Iris pigment epithelial cell (primary cell): ENCODE measurements at regions not wholly inside any gene's neighbourhood (a gene's known extent, or its start where the extent isn't known, plus 50 kb on each side); places are given as distances from the start of the nearest gene placed in this dataset.

Experiments
- DNase-seq: peaks from one replicate; pipeline ENCODE4 v3.0.0-alpha.2; 2011; ENCODE audit warnings: low read depth

DNA sequence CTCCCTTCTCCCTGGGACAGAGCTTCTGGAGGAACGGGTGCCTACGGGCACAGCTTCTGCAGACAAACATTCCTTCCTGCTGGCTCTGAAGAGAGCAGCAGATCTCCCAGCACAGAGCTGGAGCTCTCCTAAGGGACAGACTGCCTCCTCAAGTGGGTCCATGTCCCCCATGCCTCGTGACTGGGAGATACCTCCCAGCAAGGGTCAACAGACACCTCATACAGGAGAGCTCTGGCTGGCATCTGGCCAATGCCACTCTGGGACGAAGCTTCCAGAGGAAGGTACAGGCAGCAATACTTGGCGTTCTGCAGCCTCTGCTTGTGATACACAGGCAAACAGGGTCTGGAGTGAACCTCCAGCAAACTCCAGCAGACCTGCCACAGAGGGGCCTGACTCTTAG is 227.9 kb downstream of the SPATA31D1 start:
- no peak for DNase-seq

DNA sequence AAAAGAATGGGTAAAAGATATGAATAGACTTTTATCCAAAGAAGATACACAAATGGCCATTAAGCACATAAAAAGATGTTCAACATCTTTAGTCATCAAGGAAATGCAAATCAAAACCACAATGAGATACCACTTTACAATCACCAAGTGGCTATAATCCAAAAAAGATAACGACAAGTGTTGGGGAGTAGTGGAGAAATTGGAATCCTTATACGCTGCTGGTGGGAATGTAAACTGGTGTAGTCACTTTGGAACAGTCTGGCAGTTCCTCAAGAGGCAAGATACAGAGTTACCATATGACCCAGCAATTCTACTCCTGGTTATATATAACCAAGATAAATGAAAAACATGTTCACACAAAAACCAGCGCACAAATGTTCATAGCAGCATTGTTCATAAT is 234.9 kb downstream of the SPATA31D1 start:
- DNase-seq: peak; percentile 60

DNA sequence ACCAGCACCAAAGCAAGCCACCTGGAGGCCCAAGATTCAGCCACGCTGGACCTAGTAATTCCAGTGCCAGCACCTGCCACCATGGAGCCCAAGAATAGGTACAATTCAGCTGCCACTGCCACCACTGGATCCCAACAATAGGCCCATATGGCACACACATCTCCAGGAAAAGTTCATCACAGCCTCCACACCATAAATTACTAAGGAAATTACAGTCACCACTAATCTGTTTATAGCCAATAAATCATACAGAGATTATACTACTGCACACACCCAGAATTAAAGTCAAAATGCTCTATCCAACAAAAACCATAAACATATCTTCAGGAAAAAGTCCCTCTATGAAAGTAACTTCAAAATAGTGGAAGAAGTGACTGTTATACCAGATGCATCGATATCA is 242.8 kb downstream of the SPATA31D1 start:
- no peak for DNase-seq

GRCh38 chr9:82234160-82234943 is 245.8 kb downstream of the SPATA31D1 start:
- no peak for DNase-seq

DNA sequence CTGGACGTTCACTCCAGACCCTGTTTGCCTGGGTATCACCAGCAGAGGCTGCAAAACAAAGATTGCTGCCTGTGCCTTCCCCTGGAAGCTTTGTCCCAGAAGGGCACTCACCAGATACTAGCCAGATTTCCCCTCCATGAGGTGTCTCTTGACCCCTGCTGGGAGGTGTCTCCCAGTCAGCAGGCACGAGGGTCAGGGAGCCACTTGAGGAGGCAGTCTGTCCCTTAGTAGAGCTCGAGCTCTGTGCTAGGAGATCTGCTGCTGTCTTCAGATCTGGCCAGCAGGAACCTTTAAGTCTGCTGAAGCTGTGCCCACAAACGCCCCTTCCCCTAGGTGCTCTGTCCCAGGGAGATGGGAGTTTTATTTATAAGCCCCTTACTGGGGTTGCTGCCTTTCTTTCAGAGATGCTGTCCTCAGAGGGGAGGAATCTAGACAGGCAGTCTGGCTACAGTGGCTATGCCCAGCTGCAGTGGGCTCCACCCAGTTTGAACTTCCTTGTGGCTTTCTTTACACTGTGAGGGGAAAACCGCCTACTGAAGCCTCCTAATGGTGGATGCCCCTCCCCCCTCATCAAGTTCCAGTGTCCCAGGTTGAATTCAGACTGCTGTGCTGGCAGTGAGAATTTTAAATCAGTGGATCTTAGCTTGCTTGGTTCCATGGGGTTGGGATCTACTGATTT is 253.9 kb downstream of the SPATA31D1 start:
- DNase-seq: no peak

- DNase-seq: no peak
Measured at GRCh38 chr9:82247318-82247717, 258.7 kb downstream of the SPATA31D1 start.

GRCh38 chr9:82252116-82252515 is 263.5 kb downstream of the SPATA31D1 start:
- DNase-seq: no peak

GRCh38 chr9:82254646-82255367 is 266.2 kb downstream of the SPATA31D1 start:
- peak; percentile 16 for DNase-seq

DNA sequence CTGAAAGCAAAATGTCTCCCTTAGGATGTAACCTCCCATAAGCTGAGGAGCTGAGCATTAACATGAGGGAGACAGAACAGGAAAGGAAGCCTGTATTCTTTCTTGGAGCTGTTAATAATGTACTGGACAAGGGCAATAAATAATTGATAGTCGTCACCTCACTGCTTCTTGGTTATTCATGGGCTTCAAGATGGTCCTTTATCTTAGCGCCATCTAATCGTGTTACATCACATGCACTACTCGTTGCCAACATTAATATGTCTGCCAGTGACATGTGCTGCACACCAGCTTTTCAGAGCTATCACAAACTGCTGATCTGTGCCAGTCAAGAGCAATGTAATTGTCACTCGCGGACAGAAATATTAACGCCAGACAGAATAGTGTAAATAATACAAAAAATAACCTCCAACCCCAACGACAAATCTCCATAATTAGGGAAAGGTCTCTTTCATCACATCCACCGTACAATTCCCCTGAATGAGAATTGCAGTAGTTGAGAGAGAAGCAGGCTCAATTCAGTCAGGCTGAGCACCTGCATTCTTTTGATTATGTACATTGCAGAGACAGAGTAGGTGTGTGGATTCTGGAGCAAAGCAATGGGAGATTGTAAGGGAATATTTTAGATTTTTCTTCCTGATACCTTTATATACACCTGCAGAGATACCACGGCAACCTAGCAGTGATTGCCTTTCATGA is 267.1 kb downstream of the SPATA31D1 start:
- DNase-seq: no peak

- DNase-seq: no peak
Measured at GRCh38 chr9:82260691-82261090, 272.1 kb downstream of the SPATA31D1 start.

GRCh38 chr9:82263619-82264018 is 275.0 kb downstream of the SPATA31D1 start:
- DNase-seq: no peak

DNA sequence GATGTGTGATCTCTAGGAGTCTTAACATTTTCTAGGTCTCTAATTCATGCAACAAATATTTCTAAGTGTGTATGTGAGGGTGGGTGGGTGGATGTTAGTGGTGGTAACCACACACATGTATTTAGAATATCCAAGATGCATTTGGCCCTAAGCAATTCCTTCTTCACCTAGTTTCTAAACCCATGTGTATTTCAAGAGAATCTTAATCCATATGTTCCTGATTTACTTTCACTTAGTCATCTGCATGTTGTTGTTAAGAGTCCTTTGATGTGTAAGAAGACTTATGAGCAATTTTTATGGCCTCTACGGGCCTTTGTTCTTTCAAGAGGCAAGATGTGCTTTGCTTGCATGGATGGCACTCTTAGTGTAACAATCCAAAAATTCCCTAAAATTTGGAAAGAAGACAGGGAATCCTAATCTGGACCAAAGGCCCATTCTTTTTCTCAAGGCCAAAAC is 282.6 kb downstream of the SPATA31D1 start:
- DNase-seq: peak; percentile 78

GRCh38 chr9:82273121-82273520 is 284.5 kb downstream of the SPATA31D1 start:
- peak; percentile 59 for DNase-seq

DNA sequence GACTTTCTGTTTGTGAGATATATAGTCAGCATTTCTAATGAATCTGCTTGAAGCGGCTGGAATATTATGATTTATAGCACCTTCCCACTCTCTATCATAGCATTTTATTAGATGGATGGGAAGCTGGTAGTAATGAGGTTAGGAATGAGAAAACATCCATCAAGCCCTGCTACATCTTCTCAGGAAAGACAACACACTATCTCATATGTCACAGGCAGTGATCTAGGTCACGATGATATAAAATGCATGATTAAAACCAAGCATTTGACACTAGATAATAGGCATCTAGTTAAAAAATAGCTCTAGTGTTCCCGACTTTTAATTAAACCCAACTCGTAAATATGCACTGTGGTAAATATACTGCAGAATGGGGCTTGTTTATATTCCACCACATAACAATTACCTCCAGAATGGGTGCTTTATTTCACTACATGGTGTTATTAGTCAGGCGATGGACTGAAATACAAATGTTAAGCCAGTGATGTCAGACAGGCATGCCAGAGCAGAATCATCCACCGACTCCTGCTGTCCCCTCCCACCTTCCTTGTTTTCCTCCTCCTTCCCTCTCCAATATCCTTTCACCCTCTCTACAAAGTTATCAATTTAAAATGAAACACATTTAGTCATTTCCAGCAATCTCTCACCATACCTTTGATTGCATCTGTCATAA is 286.8 kb downstream of the SPATA31D1 start:
- DNase-seq: no peak

DNA sequence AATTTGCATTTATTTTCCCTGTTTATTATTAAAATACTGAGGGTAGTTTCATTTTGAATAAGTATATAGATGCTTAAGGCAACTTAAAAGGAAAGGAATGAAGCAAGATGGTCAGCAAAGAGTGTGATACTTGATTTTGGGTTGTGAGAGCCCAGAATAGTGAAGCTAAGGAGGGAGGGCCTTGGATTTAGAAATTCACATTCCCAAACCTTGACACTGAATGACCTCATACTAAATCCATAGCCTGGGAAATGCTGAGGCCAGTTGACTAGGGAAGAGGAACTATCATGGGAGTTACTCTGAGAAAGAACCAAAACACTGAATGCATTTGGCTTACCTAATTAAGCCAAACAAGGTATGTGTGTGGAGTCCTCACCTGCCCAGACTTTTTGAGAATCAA is 292.5 kb downstream of the SPATA31D1 start:
- DNase-seq: no peak

DNA sequence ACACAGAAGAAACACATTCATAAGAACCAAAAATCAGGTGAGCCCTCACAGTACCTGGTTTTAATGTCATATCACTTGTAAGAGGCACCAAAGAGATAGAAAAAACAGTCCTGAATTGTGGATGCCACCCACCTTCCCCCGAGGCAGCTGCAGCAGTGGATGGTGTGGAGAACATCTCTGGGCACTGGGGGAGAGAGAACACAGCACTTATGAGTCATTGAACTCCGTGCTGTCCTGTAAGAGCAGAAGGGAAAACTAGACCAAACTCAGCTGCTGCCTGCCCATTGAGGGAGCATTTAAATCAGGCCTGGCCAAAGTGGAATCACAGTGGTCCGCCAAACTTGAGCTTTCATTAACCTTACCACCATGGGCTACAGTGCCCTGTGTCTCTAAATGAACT is 296.2 kb downstream of the SPATA31D1 start:
- DNase-seq: peak; percentile 10

GRCh38 chr9:82295181-82295580 is 306.6 kb downstream of the SPATA31D1 start:
- DNase-seq: no peak

- DNase-seq: no peak
Measured at GRCh38 chr9:82299870-82300269, 311.3 kb downstream of the SPATA31D1 start.

DNA sequence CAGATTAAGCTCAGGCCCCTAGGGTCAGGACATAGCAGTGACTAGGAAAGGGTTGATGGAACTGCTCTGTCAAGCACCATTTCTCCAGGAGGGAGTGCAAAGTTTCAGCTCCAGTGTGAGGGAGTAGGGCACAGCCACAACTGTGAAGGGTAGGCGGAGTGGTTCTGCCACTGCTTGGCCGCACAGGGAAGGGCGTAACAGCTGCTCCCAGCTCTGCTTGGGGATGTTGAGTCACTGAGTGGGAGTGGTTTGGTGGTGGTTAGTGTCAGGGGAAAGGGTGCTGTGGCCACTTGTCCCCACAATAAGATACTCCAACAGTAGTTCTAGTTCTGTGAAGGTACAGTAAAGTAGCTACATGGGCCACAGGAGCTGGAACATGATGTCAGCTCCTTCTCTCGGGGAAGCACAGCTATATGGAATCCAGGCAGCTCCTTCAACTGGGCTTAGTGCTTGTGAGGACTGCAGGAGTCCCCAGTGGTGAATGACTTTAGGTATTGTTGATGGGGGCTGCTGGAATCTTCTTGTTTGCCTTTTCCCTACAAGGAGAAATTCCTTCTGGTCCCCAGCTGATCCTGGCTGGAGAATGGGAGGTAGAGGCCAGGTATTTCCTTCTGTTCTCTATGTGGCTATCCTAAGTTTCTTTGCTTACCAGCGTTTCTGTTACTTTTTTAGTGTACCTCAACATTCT is 314.5 kb downstream of the SPATA31D1 start:
- DNase-seq: no peak

DNA sequence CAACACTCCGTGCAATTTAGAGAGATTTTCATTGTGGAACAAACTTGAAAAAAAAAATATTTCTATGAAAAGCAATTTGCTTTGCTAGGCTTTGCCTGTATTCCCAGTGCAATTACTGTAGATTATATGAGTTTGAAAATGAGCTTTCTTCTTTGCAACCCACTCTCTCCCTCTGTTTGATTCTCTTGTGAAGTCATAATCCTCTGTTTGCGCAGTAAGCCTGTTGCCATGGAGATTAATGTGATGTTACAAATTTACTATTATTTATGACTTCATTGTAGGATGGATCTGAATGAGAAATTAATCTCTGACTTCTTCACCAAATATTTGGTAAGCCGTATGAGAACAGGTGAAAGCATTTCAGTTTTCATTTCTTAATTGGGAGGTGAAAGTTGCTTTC is 320.3 kb downstream of the SPATA31D1 start:
- no peak for DNase-seq

- no peak for DNase-seq
Measured at GRCh38 chr9:82313697-82314096, 325.1 kb downstream of the SPATA31D1 start.
